ENCODE measurements at regions not wholly inside any gene's neighbourhood (a gene's known extent, or its start where the extent isn't known, plus 50 kb on each side); places are given as distances from the start of the nearest gene placed in this dataset.

- no peak for TF ChIP-seq RXRA (IDR thresholded peaks at IDR 0.05; ENCODE audit: insufficient read depth, low read depth, low read length)
- no peak for TF ChIP-seq CTBP2 (IDR thresholded peaks at IDR 0.05; ENCODE audit: borderline replicate concordance, insufficient read depth, insufficient read length, low read length)
- no peak for TF ChIP-seq HDAC6 (IDR thresholded peaks at IDR 0.05; ENCODE audit: low read depth, low read length)
Observed at GRCh38 chr2:104430359-104430740, 423.6 kb upstream of the POU3F3 start (continued).

Measured in H1 (cell line).